IPS-NIHi7 (cell line): ENCODE measurements at regions not wholly inside any gene's neighbourhood (a gene's known extent, or its start where the extent isn't known, plus 50 kb on each side); places are given as distances from the start of the nearest gene placed in this dataset.

Experiments used
- DNase-seq: peaks from one replicate; pipeline ENCODE4 v3.0.0; 2012; ENCODE audit warnings: mixed read lengths; ENCODE audit errors: extremely low spot score

DNA sequence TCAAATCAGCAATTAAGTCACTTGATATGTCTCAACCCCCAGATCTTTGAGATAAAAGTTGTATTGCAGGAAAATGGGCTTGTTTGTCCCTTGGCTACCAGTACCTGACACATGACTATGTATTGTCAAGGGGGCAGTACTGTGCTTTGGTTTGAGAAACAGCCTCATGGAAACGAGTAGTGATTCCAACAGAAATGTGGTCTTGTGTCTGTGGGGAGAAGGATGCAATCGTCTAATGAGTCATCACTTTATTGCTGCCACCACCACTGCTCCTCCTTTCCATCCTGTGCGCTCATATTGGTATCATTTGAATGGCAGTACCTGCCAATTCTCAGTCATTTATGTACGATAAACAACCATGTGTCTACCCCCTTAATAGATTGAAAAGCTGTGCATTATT, 72.8 kb upstream of the ARHGAP5 start:
- DNase-seq = no peak

DNA sequence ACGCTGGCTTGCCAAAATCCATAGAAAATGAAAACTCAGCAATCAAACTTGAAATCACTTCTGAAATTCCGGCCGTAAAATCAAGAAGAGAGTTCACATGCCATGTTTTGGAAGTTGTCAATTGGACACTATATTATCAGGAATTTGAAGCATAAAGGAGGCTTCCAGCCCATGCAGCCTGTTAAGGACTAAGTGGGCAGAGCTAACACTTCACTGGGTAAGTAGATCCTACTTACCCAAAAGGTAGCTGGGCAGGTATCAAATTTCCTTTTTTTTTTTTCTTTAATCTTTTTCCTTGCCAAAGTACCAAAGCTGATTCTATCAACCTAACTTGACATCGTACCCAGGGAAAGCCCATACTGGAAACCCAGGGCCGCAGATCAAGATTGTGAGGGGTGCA, 71.5 kb upstream of the ARHGAP5 start:
- no peak for DNase-seq

DNA sequence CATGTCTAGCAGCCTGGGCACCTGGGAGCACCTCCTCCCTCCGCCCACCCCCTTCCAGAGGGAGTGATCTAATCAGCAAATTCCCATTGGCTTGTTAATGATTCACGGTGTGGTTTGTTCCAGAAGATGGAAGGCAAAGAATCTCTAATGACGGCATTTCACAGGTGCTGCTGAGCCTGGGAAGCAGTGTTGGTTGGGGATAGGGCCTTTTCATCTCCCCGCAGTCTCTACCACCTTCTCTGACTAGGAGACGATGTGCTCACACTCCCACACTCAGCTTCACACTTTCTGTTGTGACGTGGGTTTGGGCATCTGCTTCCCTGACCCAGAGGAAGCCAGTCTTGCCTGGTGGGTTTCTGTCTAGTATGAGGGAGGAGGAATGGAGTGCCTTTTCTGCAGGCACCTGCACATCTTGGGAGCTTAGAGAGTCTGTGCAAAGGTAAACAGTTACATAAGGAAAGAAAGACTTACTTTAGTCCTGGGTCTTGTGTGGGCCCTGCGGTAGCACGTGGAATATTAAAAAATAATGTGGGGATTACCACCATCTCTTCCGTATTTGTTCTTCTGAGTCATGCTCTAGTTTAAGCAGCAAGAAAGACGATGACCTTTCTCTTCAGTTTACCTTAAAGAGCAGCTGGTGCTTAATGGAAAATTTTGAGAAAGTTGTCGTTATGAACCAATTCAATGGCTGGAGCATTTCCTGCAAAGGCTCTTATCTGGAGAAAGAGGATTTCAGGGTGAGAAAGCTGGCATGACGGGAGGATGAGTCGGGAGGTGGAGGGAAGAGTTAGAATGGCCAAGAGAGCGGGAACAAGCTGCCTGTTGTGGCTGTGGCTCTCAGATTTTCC, 70.6 kb upstream of the ARHGAP5 start:
- peak; percentile 41 for DNase-seq

DNA sequence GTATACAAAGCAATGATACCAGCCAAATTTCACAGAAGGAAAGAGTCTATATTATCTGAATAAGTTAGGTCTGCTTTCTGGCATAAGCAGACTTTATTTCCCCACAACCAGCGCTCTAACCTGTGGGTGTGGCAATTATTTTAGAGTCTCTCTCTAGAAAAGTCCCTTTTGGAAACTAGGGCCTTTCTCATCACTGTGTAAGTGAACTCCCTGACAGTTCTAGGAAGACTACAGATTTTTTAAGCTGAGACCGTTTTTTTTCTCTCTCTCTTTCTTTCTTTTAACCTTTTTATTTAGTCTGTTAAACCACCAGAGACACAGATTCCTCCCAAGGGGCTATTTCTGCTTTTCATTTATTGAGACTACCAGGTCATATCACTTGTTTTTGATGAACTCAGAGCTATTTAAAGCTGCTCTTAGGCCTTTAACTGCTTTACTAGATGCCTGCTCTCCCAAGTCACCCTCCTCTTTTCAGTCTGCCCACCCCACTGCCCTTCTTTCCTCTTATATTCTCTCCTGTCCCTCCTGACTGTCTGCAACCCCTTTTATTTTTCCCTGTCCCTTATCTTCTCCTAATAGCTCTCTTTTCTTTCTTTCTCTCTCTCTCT, 69.2 kb upstream of the ARHGAP5 start:
- no peak for DNase-seq

DNA sequence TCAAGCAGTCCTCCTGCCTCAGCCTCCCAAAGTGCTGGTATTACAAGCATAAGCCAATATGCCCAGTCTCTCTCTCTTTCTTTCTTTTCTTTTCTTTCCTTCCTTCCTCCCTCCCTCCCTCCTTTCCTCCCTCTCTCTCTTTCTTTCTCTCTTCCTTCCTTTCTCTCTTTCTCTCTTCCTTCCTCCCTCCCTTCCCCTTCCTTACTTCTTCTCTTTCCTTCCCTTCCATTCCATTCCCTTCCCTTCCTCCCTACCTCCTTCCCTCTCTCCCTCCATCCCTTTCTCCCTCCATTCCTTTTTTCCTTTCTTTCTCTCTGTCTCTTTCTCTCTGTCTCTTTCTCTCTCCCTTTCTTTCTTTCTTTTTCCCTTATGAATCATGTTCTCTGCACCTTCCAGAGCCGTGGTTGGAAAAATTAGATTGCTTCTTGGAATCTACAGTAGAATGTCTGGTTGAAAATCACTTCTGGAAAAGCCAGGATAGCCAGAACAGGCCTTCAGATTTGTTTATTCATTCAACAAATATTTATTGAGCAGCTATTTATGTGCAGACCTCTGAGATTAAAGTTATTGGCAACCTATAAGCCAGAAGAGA, 68.4 kb upstream of the ARHGAP5 start:
- DNase-seq = no peak

DNA sequence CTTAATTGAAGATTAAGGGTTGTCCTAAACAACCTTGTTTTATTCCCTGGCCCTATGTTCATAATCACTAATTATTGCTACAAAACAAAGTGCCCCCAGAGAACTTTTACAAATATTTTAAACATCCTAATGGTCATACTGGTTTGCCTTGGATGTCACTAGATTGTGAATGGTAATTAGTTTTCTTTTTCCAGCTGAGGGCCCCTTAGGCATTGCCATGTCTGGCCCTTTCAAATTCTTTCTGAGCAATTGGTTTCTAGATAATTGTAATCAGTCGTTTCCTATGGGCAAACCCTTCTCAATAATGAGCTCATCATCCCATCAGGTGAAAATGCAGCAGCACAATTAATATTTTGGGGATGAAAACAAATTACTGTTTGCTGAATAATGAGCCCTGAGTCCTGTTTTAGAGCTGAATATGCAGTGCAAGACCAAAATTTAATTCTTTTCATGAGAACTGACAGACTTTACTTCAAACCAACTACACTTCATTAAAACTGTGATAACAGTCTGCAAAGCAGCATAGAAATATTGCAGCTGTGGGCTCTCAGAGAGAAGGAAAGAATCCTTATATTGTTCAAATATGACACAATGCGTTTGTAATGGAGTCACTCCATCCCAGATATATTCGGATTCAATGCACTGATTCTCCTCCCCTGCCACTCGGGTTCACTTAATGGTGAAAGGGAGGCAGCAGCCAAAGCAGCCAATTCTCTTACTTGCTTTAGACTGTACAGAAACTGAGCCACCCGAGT, 67.7 kb upstream of the ARHGAP5 start:
- DNase-seq = no peak

DNA sequence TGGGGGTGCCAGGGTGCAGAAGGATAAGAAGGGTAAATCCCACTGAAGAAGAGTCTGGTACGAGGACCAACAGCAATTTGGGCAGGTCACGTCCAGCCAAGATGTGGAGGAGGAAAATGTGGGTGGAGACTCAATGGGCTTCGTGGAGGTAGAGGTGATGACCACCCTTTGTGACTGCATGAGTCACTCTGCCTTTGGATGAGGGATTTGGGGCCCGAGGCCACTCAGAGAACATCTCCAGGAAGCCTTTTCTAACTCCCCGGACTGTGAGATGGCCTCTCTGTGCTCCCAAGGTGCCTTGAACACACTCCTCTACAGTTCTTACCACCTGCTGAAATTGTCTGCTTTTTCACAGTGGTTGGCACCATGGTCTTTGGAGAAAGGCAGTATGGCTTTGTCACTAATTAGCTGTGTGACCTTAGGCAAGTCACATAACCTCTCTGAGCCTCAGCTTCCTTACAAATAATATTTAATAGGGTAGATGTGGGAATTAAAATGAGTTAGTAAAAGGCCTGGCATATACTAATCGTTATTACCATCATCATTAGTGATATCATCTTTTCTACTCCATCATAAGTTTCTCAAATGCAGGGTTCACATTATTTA, 67.0 kb upstream of the ARHGAP5 start:
- DNase-seq = peak; percentile 24

DNA sequence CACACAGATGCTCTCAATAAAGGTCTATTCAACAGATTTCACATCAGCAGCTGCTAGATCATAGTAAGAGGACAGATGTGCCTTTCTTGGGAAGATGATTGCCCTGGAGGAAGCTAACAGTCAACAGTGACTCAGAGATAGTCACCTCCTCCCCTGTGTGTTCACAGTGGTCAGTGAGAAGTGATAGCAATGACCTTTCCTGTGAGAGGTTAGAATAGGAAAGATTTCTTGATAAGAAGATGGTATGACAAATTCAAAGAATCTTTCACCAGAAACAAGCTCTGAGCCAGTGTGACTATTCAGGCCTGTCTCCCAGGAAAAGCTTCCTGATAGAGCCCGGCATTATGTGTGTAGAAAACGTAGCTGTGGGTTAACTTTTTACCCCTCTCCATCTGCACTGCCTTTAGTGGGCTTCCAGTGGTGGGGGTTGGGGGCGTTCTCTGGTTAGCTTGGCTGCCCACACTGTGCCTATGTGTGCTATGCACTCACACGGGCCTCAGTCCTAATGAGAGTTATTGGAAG, 66.4 kb upstream of the ARHGAP5 start:
- no peak for DNase-seq

DNA sequence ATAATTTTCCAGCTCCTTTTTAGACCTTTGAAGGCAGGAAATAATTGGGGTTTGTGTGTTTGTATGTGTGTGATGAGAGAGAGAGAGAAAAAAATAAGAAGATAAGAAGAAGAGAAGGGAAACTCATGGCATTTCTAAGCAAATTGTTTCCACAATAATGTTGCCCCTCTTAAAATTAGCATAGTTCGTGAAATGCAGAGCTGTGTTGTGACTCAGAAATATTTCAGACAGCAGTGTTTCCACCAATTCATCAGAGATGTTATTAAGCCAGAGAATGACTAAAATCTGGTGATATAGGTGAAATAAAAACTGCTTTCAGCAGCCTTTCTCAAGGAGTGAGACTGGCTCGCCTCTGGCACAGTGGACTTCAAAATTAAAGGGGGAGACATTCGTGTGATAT, 65.9 kb upstream of the ARHGAP5 start:
- DNase-seq = no peak

DNA sequence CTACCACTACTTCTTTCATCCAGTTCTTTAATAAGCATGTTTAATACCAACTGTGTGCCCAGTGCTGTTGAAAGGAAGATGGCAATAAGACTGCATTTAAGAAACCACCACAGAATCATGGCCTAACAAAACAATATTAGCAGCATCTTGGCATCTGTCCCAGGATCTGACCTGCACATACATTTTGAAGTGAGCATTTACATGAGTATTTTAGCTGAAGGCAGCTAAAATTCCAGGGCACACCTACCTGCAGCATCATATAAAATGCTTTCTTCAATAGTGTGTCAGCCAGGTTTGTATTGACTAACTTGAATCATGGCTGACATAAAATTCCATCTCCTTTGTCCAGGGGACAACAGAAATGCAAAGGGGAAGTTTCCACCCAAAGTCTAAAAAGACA, 65.0 kb upstream of the ARHGAP5 start:
- no peak for DNase-seq

DNA sequence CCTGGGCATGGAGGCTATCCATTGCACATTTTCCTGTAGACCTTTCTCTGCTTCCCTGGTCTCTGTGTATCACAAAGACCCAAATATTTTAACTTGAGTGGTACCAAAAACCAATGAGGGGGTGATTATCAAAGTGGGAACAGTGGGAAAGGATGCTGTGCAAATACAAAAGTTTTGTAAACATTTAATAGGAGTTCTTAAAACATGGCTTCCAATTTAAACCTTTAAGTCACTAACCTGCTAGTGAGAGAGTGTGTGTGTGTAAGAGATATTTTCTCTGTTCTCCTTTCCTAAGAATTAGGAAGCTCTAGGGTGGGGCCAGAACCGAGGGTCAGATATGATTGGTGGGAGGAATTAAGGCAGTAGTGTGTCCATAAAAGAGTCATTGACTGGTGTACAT, 64.5 kb upstream of the ARHGAP5 start:
- no peak for DNase-seq

DNA sequence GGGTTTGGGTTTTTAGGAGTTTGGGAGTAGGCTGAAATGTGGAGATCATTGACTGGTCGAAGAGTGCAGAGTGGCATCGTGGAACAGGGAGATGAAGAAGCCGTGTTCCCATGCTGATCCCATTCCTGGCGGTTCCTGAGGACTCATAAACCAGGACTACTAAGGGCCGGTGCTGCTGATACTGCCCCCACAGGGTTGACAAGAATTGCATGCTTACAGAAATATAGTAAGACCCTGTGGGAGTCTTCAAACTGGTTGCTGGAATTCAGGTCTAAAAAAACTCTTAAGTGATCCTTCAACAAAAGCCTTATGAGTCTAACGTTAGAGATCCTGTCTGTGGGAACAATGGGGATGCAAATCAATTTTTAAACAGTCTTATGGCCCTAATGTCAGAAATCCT, 64.0 kb upstream of the ARHGAP5 start:
- DNase-seq = peak; percentile 40

DNA sequence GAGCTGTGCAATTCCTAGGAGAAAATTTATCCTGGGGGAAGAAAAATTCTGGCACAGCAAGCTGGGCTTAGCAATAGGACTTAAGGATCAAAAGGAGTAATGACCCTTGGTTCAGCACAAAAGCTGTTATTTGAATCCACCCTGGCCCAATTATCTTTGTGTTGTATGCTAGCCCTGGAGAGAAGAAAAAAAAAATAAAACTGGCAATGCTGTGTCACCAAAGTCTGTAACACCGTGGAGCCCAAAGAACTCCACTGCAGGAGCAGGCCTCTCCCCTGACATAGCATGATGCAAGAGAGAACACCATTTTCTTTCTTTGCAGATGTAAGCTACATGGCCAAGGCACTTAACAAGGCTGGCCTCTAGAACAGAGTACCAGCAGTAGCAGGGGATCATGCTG, 63.0 kb upstream of the ARHGAP5 start:
- no peak for DNase-seq

DNA sequence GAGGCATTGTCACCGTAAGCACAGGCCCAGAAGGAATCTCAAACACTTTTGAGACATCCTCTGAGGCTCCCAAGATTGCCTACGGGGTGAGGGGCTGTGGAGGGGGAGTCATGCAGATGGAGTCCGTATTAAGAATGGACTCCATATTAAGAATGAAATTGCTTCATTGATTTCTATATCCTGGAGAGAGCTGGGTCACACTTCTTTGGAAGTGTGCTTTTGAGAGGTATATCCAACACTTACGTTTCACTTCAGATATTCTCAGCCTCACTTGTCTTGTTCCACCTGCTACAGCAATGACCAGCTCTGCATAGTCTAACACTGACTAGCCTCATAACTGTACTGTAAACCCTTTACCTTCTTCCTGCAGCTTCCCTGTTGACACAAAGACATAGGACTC, 62.6 kb upstream of the ARHGAP5 start:
- DNase-seq = no peak

DNA sequence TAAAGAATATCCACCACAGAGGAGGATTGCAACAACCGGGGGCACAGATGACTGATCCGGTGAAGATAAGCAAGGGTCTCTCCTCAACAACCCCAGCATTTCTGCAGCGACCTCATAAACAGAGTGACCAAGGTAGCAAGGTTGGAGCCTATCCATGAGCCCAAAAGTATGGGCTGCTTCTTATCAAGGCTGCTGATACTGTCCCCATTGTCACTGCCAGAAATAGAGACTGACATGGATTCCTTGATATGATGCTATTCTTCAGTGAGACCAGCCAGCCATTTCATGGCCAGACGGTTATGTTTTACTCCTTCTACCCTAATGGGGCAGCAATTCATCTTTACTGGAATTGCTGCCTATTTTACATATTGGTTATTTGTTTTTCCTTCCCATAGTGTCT, 61.9 kb upstream of the ARHGAP5 start:
- no peak for DNase-seq

DNA sequence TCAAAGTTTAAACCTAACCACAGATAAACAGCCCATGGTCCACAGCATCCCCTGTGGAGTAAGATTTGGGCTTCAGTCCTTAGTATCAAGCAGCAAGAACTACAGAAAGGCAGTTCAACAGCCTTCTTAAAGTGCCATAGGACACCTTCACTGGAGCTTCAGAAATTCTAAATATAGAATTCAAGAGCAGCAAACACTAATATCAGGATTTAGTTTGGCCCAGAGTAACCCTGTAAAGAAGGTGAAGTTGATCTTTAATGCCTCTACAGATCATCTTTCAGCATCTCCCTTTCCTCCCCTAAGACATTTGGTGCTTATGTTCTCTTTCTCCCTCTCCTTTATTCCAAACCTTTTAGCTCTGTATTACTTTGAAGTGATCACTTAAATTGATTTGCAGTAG, 59.5 kb upstream of the ARHGAP5 start:
- no peak for DNase-seq

DNA sequence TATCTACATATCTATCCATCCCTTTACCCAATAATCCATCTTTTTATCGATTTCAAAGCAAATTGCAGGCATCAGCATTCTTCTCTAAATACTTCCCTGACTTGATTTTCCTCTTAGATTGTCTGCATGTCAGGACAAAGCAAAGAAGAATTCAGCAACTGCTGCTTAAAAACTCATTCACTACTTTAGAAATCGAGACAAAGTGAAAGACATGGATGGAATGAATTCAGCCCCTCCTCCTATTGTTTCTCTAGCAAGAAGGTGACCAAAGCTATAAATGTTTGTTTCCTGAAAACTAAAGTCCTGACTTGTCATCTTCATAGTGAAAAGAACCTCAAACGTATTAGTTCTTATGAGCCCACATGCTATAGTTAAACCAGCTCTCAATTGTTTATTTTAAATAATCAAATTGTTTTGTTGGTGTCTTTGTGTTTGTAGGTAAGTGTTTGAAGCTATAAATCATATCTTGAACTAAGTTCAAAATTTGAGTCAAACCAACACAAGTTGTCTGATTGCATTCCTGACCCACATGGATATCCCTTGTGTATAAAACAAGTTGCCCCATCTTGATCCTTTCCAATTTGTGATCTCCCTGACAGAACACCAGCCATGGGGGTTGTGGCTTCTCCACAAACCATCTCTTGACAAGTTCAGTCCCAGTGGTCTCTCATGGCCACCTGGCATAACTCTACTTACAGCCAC, 58.6 kb upstream of the ARHGAP5 start:
- DNase-seq = no peak

DNA sequence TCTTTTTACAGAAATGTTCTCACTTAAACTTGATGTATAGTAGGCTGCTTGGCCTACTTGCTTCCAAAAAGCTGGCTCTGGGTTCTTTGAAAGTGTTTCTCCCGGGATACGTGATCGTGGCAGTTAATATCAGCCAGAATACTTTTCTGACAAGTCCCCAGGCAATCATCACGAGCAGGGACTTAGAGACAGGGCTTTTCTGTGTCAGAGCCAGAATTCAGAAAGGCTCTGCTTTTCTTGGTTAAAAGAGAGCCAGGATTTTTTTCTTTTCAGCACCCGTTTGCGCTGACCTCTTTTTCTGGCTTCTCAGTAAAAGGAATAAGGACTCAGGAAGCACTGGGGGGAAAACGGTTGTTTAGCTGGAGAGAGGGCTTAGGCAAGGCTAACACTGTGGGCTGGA, 57.8 kb upstream of the ARHGAP5 start:
- no peak for DNase-seq

DNA sequence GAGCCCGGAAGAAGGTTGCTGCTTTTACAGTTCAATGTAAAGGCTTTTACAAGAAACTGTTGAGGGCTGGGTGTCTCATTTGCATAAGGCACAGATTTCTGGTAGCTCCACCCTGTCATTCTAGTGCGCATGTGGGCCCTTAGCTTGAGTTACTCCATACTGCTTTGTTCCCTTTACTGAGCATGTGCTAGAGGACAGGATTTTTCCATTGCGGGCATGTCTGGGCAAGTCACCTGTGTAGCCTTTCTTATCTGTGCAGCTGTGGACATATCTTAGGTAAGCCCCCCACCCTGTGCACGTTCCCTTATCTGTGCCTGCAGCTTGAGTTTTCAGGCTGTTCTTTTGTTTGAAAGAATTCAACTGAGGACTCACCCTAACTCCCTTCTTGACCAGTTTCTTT, 56.2 kb upstream of the ARHGAP5 start:
- no peak for DNase-seq

DNA sequence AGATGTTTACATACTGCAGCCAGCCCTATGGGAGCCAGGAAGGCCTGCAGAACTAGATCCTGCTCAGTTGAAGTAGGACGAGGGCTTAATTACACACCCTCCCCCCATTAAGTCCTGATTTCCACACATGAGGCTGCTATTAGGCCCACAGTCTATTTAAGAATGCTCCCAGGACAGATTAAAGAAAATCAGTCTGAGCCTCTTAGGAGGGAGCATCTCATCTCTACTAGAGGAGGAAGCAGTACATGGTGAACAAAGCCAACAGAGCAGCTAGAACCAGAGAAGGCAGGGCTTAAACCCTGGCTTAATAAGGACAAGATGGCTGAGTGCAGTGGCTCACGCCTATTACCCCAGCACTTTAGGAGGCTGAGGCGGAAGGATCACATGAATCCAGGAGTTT, 55.8 kb upstream of the ARHGAP5 start:
- DNase-seq = no peak

DNA sequence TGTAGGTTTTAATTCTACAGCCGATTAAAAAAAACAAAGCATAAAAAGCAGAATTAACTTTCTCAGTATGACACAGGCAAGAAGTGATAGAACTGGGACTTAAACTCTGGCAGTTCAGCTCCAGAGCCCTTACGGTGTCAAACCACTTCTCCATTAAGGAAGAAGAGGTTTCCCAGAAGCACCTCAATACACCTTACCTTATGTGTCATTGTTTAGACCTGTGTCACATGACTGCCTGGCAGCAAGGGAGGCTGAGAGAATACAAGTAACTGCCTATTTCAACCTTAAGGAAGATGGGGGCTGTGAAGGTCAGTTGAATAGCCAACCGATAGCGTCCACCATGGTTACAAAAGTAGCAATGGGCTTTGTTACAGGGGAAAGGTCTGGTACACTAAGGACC, 54.6 kb upstream of the ARHGAP5 start:
- DNase-seq = no peak
